Uterus (tissue), 2 donors: ENCODE measurements at regions not wholly inside any gene's neighbourhood (a gene's known extent, or its start where the extent isn't known, plus 50 kb on each side); places are given as distances from the start of the nearest gene placed in this dataset.

ENCODE experiments used
- POLR2A ChIP-seq, 2 donors: fragments of 450-650 bp; IDR thresholded peaks; one replicate each; pipeline ENCODE4 v1.6.1; 2016; ENCODE audit warnings: antibody characterized with exemption in 2 of 2, mild to moderate bottlenecking in 1 of 2, moderate library complexity in 1 of 2
- TF ChIP-seq, protein P1 (sequence below), 4 experiments: fragments of 200-600 bp in 2 of 4; fragments of 450-650 bp in 2 of 4; sonication (generic) in 2 of 4; IDR thresholded peaks; one replicate each; pipeline ENCODE4 v1.5.1; 2016 to 2019; ENCODE audit warnings: antibody characterized with exemption in 4 of 4, mild to moderate bottlenecking in 2 of 4, moderate library complexity in 1 of 4

- TF ChIP-seq, protein P1, sequence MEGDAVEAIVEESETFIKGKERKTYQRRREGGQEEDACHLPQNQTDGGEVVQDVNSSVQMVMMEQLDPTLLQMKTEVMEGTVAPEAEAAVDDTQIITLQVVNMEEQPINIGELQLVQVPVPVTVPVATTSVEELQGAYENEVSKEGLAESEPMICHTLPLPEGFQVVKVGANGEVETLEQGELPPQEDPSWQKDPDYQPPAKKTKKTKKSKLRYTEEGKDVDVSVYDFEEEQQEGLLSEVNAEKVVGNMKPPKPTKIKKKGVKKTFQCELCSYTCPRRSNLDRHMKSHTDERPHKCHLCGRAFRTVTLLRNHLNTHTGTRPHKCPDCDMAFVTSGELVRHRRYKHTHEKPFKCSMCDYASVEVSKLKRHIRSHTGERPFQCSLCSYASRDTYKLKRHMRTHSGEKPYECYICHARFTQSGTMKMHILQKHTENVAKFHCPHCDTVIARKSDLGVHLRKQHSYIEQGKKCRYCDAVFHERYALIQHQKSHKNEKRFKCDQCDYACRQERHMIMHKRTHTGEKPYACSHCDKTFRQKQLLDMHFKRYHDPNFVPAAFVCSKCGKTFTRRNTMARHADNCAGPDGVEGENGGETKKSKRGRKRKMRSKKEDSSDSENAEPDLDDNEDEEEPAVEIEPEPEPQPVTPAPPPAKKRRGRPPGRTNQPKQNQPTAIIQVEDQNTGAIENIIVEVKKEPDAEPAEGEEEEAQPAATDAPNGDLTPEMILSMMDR (IDR thresholded peaks at IDR 0.05): no peak
- TF ChIP-seq POLR2A (IDR thresholded peaks at IDR 0.05): no peak
Measured at GRCh38 chr9:23483566-23483965, 342.5 kb downstream of the ELAVL2 start.
